H1 (cell line): ENCODE measurements at regions not wholly inside any gene's neighbourhood (a gene's known extent, or its start where the extent isn't known, plus 50 kb on each side); places are given as distances from the start of the nearest gene placed in this dataset.

Experiments
- CTCF ChIA-PET: fragments of 300-600 bp; sonication (Branson Sonifier 250); formaldehyde crosslinking; loops from one replicate; lab custom pipeline; 2021; ENCODE audit not compliant: partially characterized antibody; lab: Charles Lee
- POLR2A ChIA-PET: fragments of 300-600 bp; sonication (Branson Sonifier 250); formaldehyde crosslinking; loops from one replicate; lab custom pipeline; 2021; ENCODE audit warnings: inconsistent platforms; ENCODE audit not compliant: partially characterized antibody; lab: Charles Lee
- DNase-seq, 2 experiments: peaks; one replicate each; pipeline versions ENCODE4 v3.0.0 to v3.0.0-alpha.2; 2010 to 2022; ENCODE audit warnings: low spot score in 2 of 2, low read depth in 1 of 2, mixed read lengths in 1 of 2
- FAIRE-seq: peaks from 2 replicates; lab custom pipeline; 2011; peaks lifted over from hg19 to GRCh38; lab: Jason Lieb, UNC
- H2AFZ ChIP-seq: 2 replicates; pipeline ENCODE4 v1.8.1; 2012; ENCODE audit warnings: low read length, inconsistent platforms
- H2AK5ac ChIP-seq: 2 replicates; pipeline ENCODE4 v1.6.1; 2013; ENCODE audit warnings: low read depth, low read length
- H2BK120ac ChIP-seq: replicated peaks from 2 replicates; pipeline ENCODE3; 2013; ENCODE audit warnings: low read depth, low read length, inconsistent platforms
- H2BK12ac ChIP-seq: 2 replicates; pipeline ENCODE4 v1.6.1; 2013; ENCODE audit warnings: low read depth, low read length
- H2BK15ac ChIP-seq: 2 replicates; pipeline ENCODE4 v1.6.1; 2013; ENCODE audit warnings: low read length
- H2BK20ac ChIP-seq: 2 replicates; pipeline ENCODE4 v1.6.1; 2013; ENCODE audit warnings: low read length
- H2BK5ac ChIP-seq: 2 replicates; pipeline ENCODE4 v1.6.1; 2013; ENCODE audit warnings: low read depth, low read length
- H3K14ac ChIP-seq: 2 replicates; pipeline ENCODE4 v1.6.1; 2013; ENCODE audit warnings: inconsistent platforms; ENCODE audit not compliant: insufficient read length
- H3K18ac ChIP-seq: 2 replicates; pipeline ENCODE4 v1.6.1; 2013; ENCODE audit warnings: low read length; ENCODE audit errors: extremely low read depth
- H3K23ac ChIP-seq: 2 replicates; pipeline ENCODE4 v1.6.1; 2013; ENCODE audit warnings: inconsistent platforms; ENCODE audit not compliant: insufficient read length
- H3K23me2 ChIP-seq: 2 replicates; pipeline ENCODE4 v1.6.1; 2013; ENCODE audit warnings: low read depth, low read length
- H3K27ac ChIP-seq: 2 replicates; pipeline ENCODE4 v1.6.1; 2011; ENCODE audit warnings: low read depth, low read length, inconsistent platforms
- H3K27me3 ChIP-seq, 4 experiments: replicated peaks in 1 of 4; 1 replicate in 1 of 4; 2 replicates in 3 of 4; pipeline versions ENCODE4 v1.6.1 to v1.8.1; 2011 to 2013; ENCODE audit warnings: low read length in 3 of 4, mild to moderate bottlenecking in 3 of 4, inconsistent platforms in 2 of 4, mixed read lengths in 2 of 4, moderate library complexity in 1 of 4; ENCODE audit not compliant: control insufficient read depth in 3 of 4, insufficient read depth in 3 of 4; ENCODE audit errors: extremely low read depth in 1 of 4
- H3K36me3 ChIP-seq, 4 experiments: 2 replicates each; pipeline versions ENCODE4 v1.6.1 to v1.8.1; 2011 to 2013; ENCODE audit warnings: mild to moderate bottlenecking in 4 of 4, low read length in 3 of 4, moderate library complexity in 2 of 4, control low read depth in 1 of 4, inconsistent platforms in 1 of 4; ENCODE audit not compliant: insufficient read depth in 4 of 4, control insufficient read depth in 2 of 4
- H3K4ac ChIP-seq: replicated peaks from 2 replicates; pipeline ENCODE3; 2013; ENCODE audit warnings: low read length, low read depth, mixed read lengths, inconsistent platforms; ENCODE audit not compliant: insufficient read length
- H3K4me1 ChIP-seq, 4 experiments: replicated peaks in 1 of 4; 1 replicate in 1 of 4; 2 replicates in 3 of 4; pipeline versions ENCODE4 v1.6.1 to v1.8.1; 2011 to 2013; ENCODE audit warnings: low read length in 3 of 4, inconsistent platforms in 2 of 4, mixed read lengths in 1 of 4; ENCODE audit not compliant: insufficient read depth in 4 of 4, control insufficient read depth in 3 of 4
- H3K4me2 ChIP-seq, 2 experiments: 2 replicates each; pipeline versions ENCODE4 v1.6.1 to v1.8.1; 2011 to 2013; ENCODE audit warnings: low read depth in 2 of 2, low read length in 2 of 2, control low read depth in 1 of 2, inconsistent platforms in 1 of 2, mild to moderate bottlenecking in 1 of 2; ENCODE audit not compliant: insufficient read depth in 1 of 2
- H3K4me3 ChIP-seq, 4 experiments: fragments of 200-600, 300-600 bp in 1 of 4; sonication (generic), shearing (Covaris generic), sonication (Bioruptor Twin) in 1 of 4; 2 replicates each; pipeline versions ENCODE4 v1.5.1 to v1.8.1; 2011 to 2016; ENCODE audit warnings: low read length in 4 of 4, low read depth in 3 of 4, control low read depth in 2 of 4, inconsistent platforms in 2 of 4, mild to moderate bottlenecking in 2 of 4, mixed read lengths in 1 of 4, moderate library complexity in 1 of 4; ENCODE audit not compliant: insufficient read depth in 2 of 4; ENCODE audit errors: extremely low read depth in 1 of 4
- H3K56ac ChIP-seq: replicated peaks from 2 replicates; pipeline ENCODE3; 2013; ENCODE audit warnings: low read depth, mild to moderate bottlenecking, mixed read lengths, low read length, inconsistent platforms; ENCODE audit not compliant: insufficient read length
- H3K79me1 ChIP-seq: 2 replicates; pipeline ENCODE4 v1.6.1; 2013; ENCODE audit warnings: low read depth, low read length, control low read depth
- H3K79me2 ChIP-seq, 2 experiments: 2 replicates each; pipeline versions ENCODE4 v1.6.1 to v1.8.1; 2012 to 2013; ENCODE audit warnings: low read length in 2 of 2, mild to moderate bottlenecking in 2 of 2, inconsistent platforms in 1 of 2; ENCODE audit not compliant: insufficient read depth in 2 of 2, control insufficient read depth in 1 of 2
- H3K9ac ChIP-seq, 4 experiments: replicated peaks in 1 of 4; 1 replicate in 1 of 4; 2 replicates in 3 of 4; pipeline versions ENCODE4 v1.6.1 to v1.8.1; 2011 to 2013; ENCODE audit warnings: low read depth in 3 of 4, low read length in 3 of 4, control low read depth in 2 of 4, mild to moderate bottlenecking in 2 of 4, moderate library complexity in 2 of 4, inconsistent platforms in 1 of 4; ENCODE audit errors: extremely low read depth in 1 of 4
- H3K9me3 ChIP-seq, 2 experiments: 2 replicates each; pipeline versions ENCODE4 v1.6.1 to v1.8.1; 2012 to 2013; ENCODE audit warnings: mild to moderate bottlenecking in 2 of 2, moderate library complexity in 2 of 2, control low read depth in 1 of 2, inconsistent platforms in 1 of 2, low read depth in 1 of 2, low read length in 1 of 2, mixed read lengths in 1 of 2; ENCODE audit not compliant: insufficient read depth in 2 of 2
- H4K20me1 ChIP-seq, 2 experiments: replicated peaks in 1 of 2; 2 replicates each; pipeline versions ENCODE3 to v1.8.1; 2011 to 2013; ENCODE audit warnings: inconsistent platforms in 2 of 2, low read length in 2 of 2, mild to moderate bottlenecking in 1 of 2; ENCODE audit not compliant: insufficient read depth in 2 of 2, control insufficient read depth in 1 of 2
- H4K5ac ChIP-seq: 2 replicates; pipeline ENCODE4 v1.6.1; 2013; ENCODE audit warnings: low read length, low read depth, mixed read lengths, inconsistent platforms; ENCODE audit not compliant: insufficient read length
- H4K8ac ChIP-seq: 2 replicates; pipeline ENCODE4 v1.8.0; 2013; ENCODE audit warnings: mild to moderate bottlenecking, moderate library complexity, low read length, inconsistent platforms; ENCODE audit not compliant: insufficient read depth; ENCODE audit errors: extremely low read depth
- H4K91ac ChIP-seq: replicated peaks from 2 replicates; pipeline ENCODE3; 2013; ENCODE audit warnings: low read length, mixed read lengths, inconsistent platforms; ENCODE audit not compliant: insufficient read length
- ASH2L ChIP-seq: fragments of 200-600, 300-600 bp; sonication (generic); IDR thresholded peaks from one replicate; pipeline ENCODE4 v1.7.1; 2017; ENCODE audit warnings: low read length
- BRCA1 ChIP-seq: IDR thresholded peaks from 2 replicates; pipeline ENCODE4 v1.6.1; 2012; ENCODE audit warnings: low read depth, low read length, improper control_type of control experiment
- CHD1 ChIP-seq: IDR thresholded peaks from 2 replicates; pipeline ENCODE4 v1.6.1; 2012; ENCODE audit warnings: low read depth, low read length, improper control_type of control experiment
- EZH2 ChIP-seq: fragments of 200-600 bp; sonication (generic); IDR thresholded peaks from 2 replicates; pipeline ENCODE4 v1.7.1; 2012; ENCODE audit warnings: low read depth, mild to moderate bottlenecking, moderate library complexity, low read length, inconsistent platforms; ENCODE audit not compliant: severe bottlenecking
- FOSL1 ChIP-seq: IDR thresholded peaks from 2 replicates; pipeline ENCODE4 v1.6.1; 2011; ENCODE audit warnings: mild to moderate bottlenecking, low read depth, low read length, moderate library complexity; ENCODE audit not compliant: insufficient read depth
- HDAC2 ChIP-seq, 2 experiments: fragments of 300-600 bp in 1 of 2; sonication (generic) in 1 of 2; IDR thresholded peaks; 2 replicates each; pipeline ENCODE4 v1.6.1; 2011 to 2012; ENCODE audit warnings: low read depth in 2 of 2, low read length in 2 of 2, mild to moderate bottlenecking in 2 of 2, moderate library complexity in 2 of 2, borderline replicate concordance in 1 of 2, inconsistent platforms in 1 of 2
- HDAC6 ChIP-seq: IDR thresholded peaks from one replicate; pipeline ENCODE4 v1.7.1; 2012; ENCODE audit warnings: low read depth, mild to moderate bottlenecking, inconsistent platforms, low read length, moderate library complexity
- NRF1 ChIP-seq: IDR thresholded peaks from 2 replicates; pipeline ENCODE4 v1.6.1; 2011; ENCODE audit warnings: mild to moderate bottlenecking, low read depth, low read length, improper control_type of control experiment
- PHF8 ChIP-seq: fragments of 200-600 bp; sonication (generic); conservative IDR thresholded peaks from 2 replicates; pipeline ENCODE4 v1.7.1; 2012; ENCODE audit warnings: low read depth, mild to moderate bottlenecking, inconsistent platforms, low read length, moderate library complexity
- RAD21 ChIP-seq, 2 experiments: IDR thresholded peaks in 1 of 2; conservative IDR thresholded peaks in 1 of 2; 2 replicates each; pipeline ENCODE4 v1.6.1; 2011; ENCODE audit warnings: low read depth in 2 of 2, low read length in 2 of 2, improper control_type of control experiment in 1 of 2, inconsistent platforms in 1 of 2, mild to moderate bottlenecking in 1 of 2, moderate library complexity in 1 of 2
- SAP30 ChIP-seq: fragments of 300-600 bp; sonication (generic); IDR thresholded peaks from 2 replicates; pipeline ENCODE4 v1.7.1; 2012; ENCODE audit warnings: low read length, moderate library complexity, mild to moderate bottlenecking, inconsistent platforms; ENCODE audit not compliant: insufficient read depth, insufficient replicate concordance
- SIX5 ChIP-seq: IDR thresholded peaks from 2 replicates; pipeline ENCODE4 v1.6.1; 2011; ENCODE audit warnings: mild to moderate bottlenecking, low read depth, low read length
- SP4 ChIP-seq: IDR thresholded peaks from 2 replicates; pipeline ENCODE4 v1.6.1; 2012; ENCODE audit warnings: low read length, inconsistent platforms
- SUZ12 ChIP-seq: fragments of 200-600 bp; sonication (generic); IDR thresholded peaks from 2 replicates; pipeline ENCODE4 v1.6.1; 2012; ENCODE audit warnings: mild to moderate bottlenecking, inconsistent platforms, low read length, moderate library complexity, mixed read lengths
- TEAD4 ChIP-seq: IDR thresholded peaks from 2 replicates; pipeline ENCODE4 v1.6.1; 2012; ENCODE audit warnings: low read depth, low read length, inconsistent platforms, mixed read lengths
- WGBS, 2 experiments: shearing (Covaris generic) in 1 of 2; methylation state at CpG; one replicate each; pipeline versions ENCODE4 v1.1.6 to v1.1.7; 2013 to 2015; ENCODE audit warnings: low lambda C conversion rate in 2 of 2, mixed read lengths in 2 of 2, inconsistent platforms in 1 of 2, low coverage in 1 of 2, missing lambda C conversion rate in 1 of 2; ENCODE audit not compliant: insufficient replicate concordance in 2 of 2, insufficient coverage in 1 of 2, insufficient read length in 1 of 2; ENCODE audit errors: extremely low coverage in 1 of 2, missing lambda C conversion rate in 1 of 2; 5-methylcytosine and 5-hydroxymethylcytosine counted together

- no peak for FAIRE-seq
- WGBS, 2 experiments = 93% methylated on average over 2 of the region's 2 CpGs; no CpG with 5 or more reads in 1 of the 2 experiments
- CTCF ChIA-PET = no interaction called here
Measured at GRCh38 chr4:97270051-97270450, 873.2 kb downstream of the STPG2 start.

More at GRCh38 chr4:97270051-97270450, 873.2 kb downstream of the STPG2 start:
- H3K56ac ChIP-seq = no peak overlapping the region
- no peak overlapping the region for H2AK5ac ChIP-seq
- no peak overlapping the region for H2BK12ac ChIP-seq
- no peak overlapping the region for H2BK20ac ChIP-seq
- TF ChIP-seq SUZ12 (no peak), RAD21 (IDR thresholded peaks at IDR 0.05 in 1 of 2, conservative IDR thresholded peaks at IDR 0.05 in 1 of 2; ENCODE audit: low read depth in 2 of 2, low read length in 2 of 2) (no peak), BRCA1 (no peak), HDAC2 (IDR thresholded peaks at IDR 0.05; ENCODE audit: borderline replicate concordance in 1 of 2, low read depth in 2 of 2, low read length in 2 of 2) (no peak), PHF8 (no peak), ASH2L (no peak), SAP30 (no peak), EZH2 (no peak), CHD1 (no peak), FOSL1 (no peak), SIX5 (no peak), HDAC6 (no peak), SP4 (no peak), NRF1 (no peak), TEAD4 (no peak)
- DNase-seq = no peak
- H3K79me2 ChIP-seq = no peaks in the 10 kb centered on the region
- no peaks in the 10 kb centered on the region for H3K9me3 ChIP-seq
- H3K36me3 ChIP-seq = no peaks in the 10 kb centered on the region
- no peak overlapping the region for H4K8ac ChIP-seq
- H3K23ac ChIP-seq = no peak overlapping the region
- H3K4ac ChIP-seq = no peak overlapping the region
- no peaks in the 10 kb centered on the region for H4K20me1 ChIP-seq
- no peaks in the 10 kb centered on the region for H3K4me1 ChIP-seq
- H3K14ac ChIP-seq = no peak overlapping the region
- no peak overlapping the region for H3K4me3 ChIP-seq
- no peak overlapping the region for H4K5ac ChIP-seq
- no peak overlapping the region for H3K4me2 ChIP-seq
- no peak overlapping the region for H2AFZ ChIP-seq
- H2BK15ac ChIP-seq = no peak overlapping the region
- no peaks in the 10 kb centered on the region for H3K23me2 ChIP-seq
- no peak overlapping the region for H3K9ac ChIP-seq
- no peaks in the 10 kb centered on the region for H3K79me1 ChIP-seq
- no peak overlapping the region for H2BK120ac ChIP-seq
- no peak overlapping the region for H3K18ac ChIP-seq
- H4K91ac ChIP-seq = no peak overlapping the region
- H2BK5ac ChIP-seq = no peak overlapping the region
- no peaks in the 10 kb centered on the region for H3K27me3 ChIP-seq
- POLR2A ChIA-PET = no interaction called here
- no peak overlapping the region for H3K27ac ChIP-seq
